B cell (primary cell): ENCODE measurements at regions not wholly inside any gene's neighbourhood (a gene's known extent, or its start where the extent isn't known, plus 50 kb on each side); places are given as distances from the start of the nearest gene placed in this dataset.
"Not testable (repeated sequence)": the region's sequence is repeated elsewhere in the genome, so short reads cannot be mapped to it uniquely, and the experiment has no call there.

Source experiments
- ATAC-seq: fragments of 200-7000 bp; cut with Tn5 transposase; one replicate; pipeline ENCODE4 v1.10.0; 2021; ENCODE audit warnings: low read depth, mild to moderate bottlenecking, moderate number of reproducible peaks, moderate library complexity
- CTCF ChIA-PET: fragments of 350-600 bp; sonication (Branson Sonifier 250); formaldehyde crosslinking; loops from one replicate; lab custom pipeline; 2021; ENCODE audit warnings: antibody characterized with exemption, inconsistent platforms; lab: Charles Lee
- POLR2A ChIA-PET: fragments of 350-600 bp; sonication (Branson Sonifier 250); formaldehyde crosslinking; loops from one replicate; lab custom pipeline; 2021; ENCODE audit warnings: antibody characterized with exemption; lab: Charles Lee
- DNase-seq: peaks from one replicate; pipeline ENCODE4 v3.0.0; 2013
- H2AFZ ChIP-seq: 2 replicates; pipeline ENCODE4 v1.6.1; 2012; ENCODE audit warnings: mild to moderate bottlenecking, low read depth, low read length; ENCODE audit not compliant: insufficient read depth, poor library complexity, severe bottlenecking
- H3K27ac ChIP-seq, 2 donors: 1 replicate in 1 of 2; 2 replicates in 1 of 2; pipeline ENCODE4 v1.5.1; 2012 to 2013; ENCODE audit warnings: low read length in 2 of 2, mild to moderate bottlenecking in 2 of 2, moderate library complexity in 1 of 2
- H3K27me3 ChIP-seq, 4 experiments: fragments of 200-600 bp in 1 of 4; sonication (generic) in 1 of 4; replicated peaks in 1 of 4; 1 replicate in 2 of 4; 2 replicates in 2 of 4; pipeline versions ENCODE4 v1.6.1 to v1.7.0; 2013 to 2016; ENCODE audit warnings: low read length in 3 of 4, mild to moderate bottlenecking in 2 of 4, mixed read lengths in 1 of 4, moderate library complexity in 1 of 4; ENCODE audit not compliant: insufficient read depth in 4 of 4, control insufficient read depth in 3 of 4; ENCODE audit errors: control extremely low read depth in 1 of 4
- H3K36me3 ChIP-seq, 2 experiments: replicated peaks in 1 of 2; 1 replicate in 1 of 2; 2 replicates in 1 of 2; pipeline versions ENCODE4 v1.6.1 to v1.7.1; 2013; ENCODE audit warnings: low read length in 1 of 2; ENCODE audit not compliant: insufficient read depth in 2 of 2, control insufficient read depth in 1 of 2; ENCODE audit errors: control extremely low read depth in 1 of 2, extremely low read depth in 1 of 2
- H3K4me1 ChIP-seq, 2 donors: fragments of 200-600 bp in 1 of 2; sonication (generic) in 1 of 2; 1 replicate in 1 of 2; 2 replicates in 1 of 2; pipeline versions ENCODE4 v1.5.1 to v1.6.1; 2013 to 2017; ENCODE audit warnings: low read length in 2 of 2; ENCODE audit not compliant: control insufficient read depth in 2 of 2, insufficient read depth in 2 of 2
- H3K4me2 ChIP-seq: replicated peaks from 2 replicates; pipeline ENCODE3; 2012; ENCODE audit warnings: mild to moderate bottlenecking, low read depth, low read length; ENCODE audit not compliant: poor library complexity, severe bottlenecking
- H3K4me3 ChIP-seq, 5 experiments: fragments of 200-600 bp in 1 of 5; sonication (generic) in 1 of 5; 1 replicate in 3 of 5; 2 replicates in 2 of 5; pipeline versions ENCODE4 v1.5.1 to v1.7.0; 2011 to 2016; ENCODE audit warnings: low read length in 4 of 5, mild to moderate bottlenecking in 4 of 5, low read depth in 2 of 5, control low read depth in 1 of 5, moderate library complexity in 1 of 5; ENCODE audit not compliant: insufficient read depth in 1 of 5; ENCODE audit errors: control extremely low read depth in 1 of 5, extremely low read depth in 1 of 5
- H3K79me2 ChIP-seq: fragments of 200-600 bp; sonication (generic); one replicate; pipeline ENCODE4 v1.6.0; 2016; ENCODE audit warnings: low read length; ENCODE audit not compliant: control insufficient read depth, insufficient read depth
- H3K9ac ChIP-seq: fragments of 200-600 bp; sonication (generic); 2 replicates; pipeline ENCODE4 v1.6.1; 2017; ENCODE audit warnings: mild to moderate bottlenecking, low read length, moderate library complexity
- H3K9me3 ChIP-seq, 3 donors: one replicate each; pipeline versions ENCODE4 v1.6.1 to v1.7.1; 2013; ENCODE audit warnings: low read length in 2 of 3; ENCODE audit not compliant: control insufficient read depth in 2 of 3, insufficient read depth in 1 of 3; ENCODE audit errors: control extremely low read depth in 1 of 3
- H4K20me1 ChIP-seq: 2 replicates; pipeline ENCODE4 v1.6.0; 2012; ENCODE audit warnings: mild to moderate bottlenecking, low read length; ENCODE audit not compliant: insufficient read depth, control insufficient read depth, poor library complexity, severe bottlenecking
- H3K27ac Mint-ChIP-seq: one replicate; pipeline ENCODE4 v1.8.0; 2021; ENCODE audit warnings: mixed read lengths
- H3K27me3 Mint-ChIP-seq: one replicate; pipeline ENCODE4 v1.8.0; 2021; ENCODE audit warnings: mixed read lengths
- H3K4me1 Mint-ChIP-seq: one replicate; pipeline ENCODE4 v1.8.0; 2021; ENCODE audit warnings: mixed read lengths
- H3K4me3 Mint-ChIP-seq: one replicate; pipeline ENCODE4 v1.8.0; 2021; ENCODE audit warnings: mixed read lengths
- H3K9me3 Mint-ChIP-seq: one replicate; pipeline ENCODE4 v1.8.0; 2022; ENCODE audit warnings: mixed read lengths; ENCODE audit not compliant: insufficient read depth
- CTCF ChIP-seq: fragments of 200-600 bp; IDR thresholded peaks from one replicate; pipeline ENCODE4 v1.8.0; 2022; ENCODE audit warnings: antibody characterized with exemption, mild to moderate bottlenecking
- EZH2 ChIP-seq: IDR thresholded peaks from 2 replicates; pipeline ENCODE4 v1.6.1; 2012; ENCODE audit warnings: borderline replicate concordance, low read depth, mild to moderate bottlenecking, moderate library complexity, low read length; ENCODE audit not compliant: insufficient read depth, poor library complexity, severe bottlenecking
- WGBS: methylation state at CpG from one replicate; pipeline ENCODE4 v1.1.5; 2013; ENCODE audit warnings: missing lambda C conversion rate; ENCODE audit not compliant: insufficient coverage; 5-methylcytosine and 5-hydroxymethylcytosine counted together
- intact Hi-C: fragments of 100-400 bp; cut with micrococcal nuclease; formaldehyde crosslinking; loops from one replicate; pipeline ENCODE4 v1.10.0; 2022

- Mint-ChIP-seq H3K9me3 (peaks cover 2% of the 10 kb centered on the region), H3K4me1 (no peaks in the 10 kb centered on the region), H3K4me3 (no peak overlapping the region), H3K27ac (no peak overlapping the region), H3K27me3 (no peaks in the 10 kb centered on the region)
- Histone ChIP-seq H3K27me3 (no peaks in the 10 kb centered on the region), H3K27ac (no peak overlapping the region), H3K4me2 (no peak overlapping the region), H3K9me3 (no peaks in the 10 kb centered on the region), H3K4me1 (no peaks in the 10 kb centered on the region), H4K20me1 (no peaks in the 10 kb centered on the region), H3K9ac (no peak overlapping the region), H3K79me2 (no peaks in the 10 kb centered on the region), H3K4me3 (no peak overlapping the region), H3K36me3 (no peaks in the 10 kb centered on the region), H2AFZ (no peak overlapping the region)
- CTCF ChIA-PET: no interaction called here
- ATAC-seq (no peak), DNase-seq (no peak)
- TF ChIP-seq CTCF: no peak
- TF ChIP-seq EZH2: no peak
- intact Hi-C loops: no loop called here
- WGBS: 86% methylated on average over 2 of the region's 2 CpGs
- POLR2A ChIA-PET: no interaction called here
Observed at GRCh38 chr1:189637041-189637440, 840.6 kb downstream of the BRINP3 start.

GRCh38 chr1:189644156-189644555, 833.5 kb downstream of the BRINP3 start:
- H3K27me3 Mint-ChIP-seq, DNase-seq, H3K4me1 Mint-ChIP-seq, H3K4me3 Mint-ChIP-seq, H3K79me2 ChIP-seq, intact Hi-C loops, H3K27me3 ChIP-seq, H3K4me3 ChIP-seq, H3K36me3 ChIP-seq, POLR2A ChIA-PET, H3K9me3 Mint-ChIP-seq, H4K20me1 ChIP-seq, H3K27ac Mint-ChIP-seq, H3K27ac ChIP-seq, H3K4me1 ChIP-seq, H3K4me2 ChIP-seq, ATAC-seq, H3K9ac ChIP-seq, H3K9me3 ChIP-seq, H2AFZ ChIP-seq, CTCF ChIA-PET: not testable (repeated sequence)
- WGBS: no CpG with 5 or more reads among the region's 5 CpGs
